GM21528 (cell line): ENCODE measurements at regions not wholly inside any gene's neighbourhood (a gene's known extent, or its start where the extent isn't known, plus 50 kb on each side); places are given as distances from the start of the nearest gene placed in this dataset.

Experiments used
- ATAC-seq: cut with Tn5 transposase; IDR thresholded peaks from one replicate; pipeline ENCODE4 v1.9.1; 2021; ENCODE audit warnings: mild to moderate bottlenecking, moderate library complexity; ENCODE audit not compliant: unreplicated experiment, low FRiP score

DNA sequence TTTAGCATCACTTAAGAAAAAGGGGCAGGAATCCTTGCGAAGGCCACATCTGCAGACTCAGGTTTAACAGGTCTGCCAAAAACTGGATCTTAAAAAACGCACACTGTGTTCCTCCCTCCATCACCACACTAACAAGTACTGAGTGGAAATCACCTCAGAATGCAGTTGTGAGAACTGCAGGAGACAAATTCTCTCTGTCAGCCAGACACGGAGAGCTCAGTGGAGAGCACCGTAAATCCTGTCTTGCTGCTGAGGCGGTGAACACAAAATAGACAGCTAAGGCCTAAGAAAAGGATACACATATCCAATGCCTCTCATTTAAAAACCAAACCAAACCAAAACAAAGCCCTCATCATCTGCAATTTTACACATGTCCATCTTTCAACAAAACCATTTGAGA is 1287.6 kb downstream of the EFNB2 start:
- no peak for ATAC-seq

DNA sequence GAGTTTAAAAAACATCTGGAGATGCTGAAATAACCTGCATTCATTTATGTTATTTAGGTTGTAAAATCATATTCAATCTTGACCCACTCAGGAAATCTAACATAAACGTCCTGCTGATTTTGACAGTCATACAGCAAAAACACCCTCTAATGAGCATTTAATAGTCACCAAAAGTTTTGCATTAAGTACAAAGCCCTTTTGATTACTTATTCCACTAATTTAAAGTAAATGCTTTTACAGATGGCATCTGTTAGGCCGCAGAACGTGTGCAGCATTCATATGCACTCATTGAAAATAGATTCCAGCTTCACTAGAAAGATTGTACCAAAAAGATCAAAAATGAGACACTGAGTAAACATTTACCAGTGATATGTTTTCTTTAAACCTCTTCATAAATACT is 1295.1 kb downstream of the EFNB2 start:
- ATAC-seq = no peak

DNA sequence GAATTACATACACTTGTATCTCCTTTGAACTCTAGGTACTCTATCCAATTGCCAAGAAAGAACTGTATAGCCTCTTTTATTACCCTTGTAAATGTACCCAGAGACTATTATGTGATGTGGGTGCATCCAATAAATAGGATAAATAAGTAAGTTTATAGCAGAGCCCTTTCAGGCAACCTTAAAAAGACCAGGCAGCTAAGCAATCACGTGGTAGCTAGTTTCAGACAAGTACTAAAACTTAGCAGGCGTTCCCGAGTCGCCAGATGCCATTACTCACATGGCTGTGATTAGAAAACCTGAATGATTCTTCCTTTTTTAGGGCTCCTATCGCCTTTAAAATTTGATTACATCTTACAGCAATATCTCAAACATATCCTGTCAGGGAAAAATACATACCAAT is 1303.0 kb downstream of the EFNB2 start:
- no peak for ATAC-seq

DNA sequence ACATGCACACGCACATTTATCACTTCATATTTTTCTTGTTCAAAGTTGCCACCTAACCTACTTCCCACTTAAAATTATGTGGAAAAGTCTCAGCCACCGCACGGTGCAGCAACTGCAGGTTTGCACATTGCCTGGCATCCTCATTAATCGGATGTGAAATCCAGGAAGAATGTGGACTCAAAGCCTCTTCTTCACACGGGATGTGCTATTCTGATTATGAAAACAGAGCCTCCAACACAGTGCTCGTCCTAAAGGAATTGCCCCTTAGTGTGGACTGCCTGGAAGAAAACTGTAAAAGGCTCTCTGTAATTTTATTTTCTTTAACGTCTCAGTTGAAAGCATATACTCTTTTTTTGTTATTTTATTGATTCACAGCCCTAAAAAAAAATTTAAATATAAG is 1303.5 kb downstream of the EFNB2 start:
- ATAC-seq = no peak

DNA sequence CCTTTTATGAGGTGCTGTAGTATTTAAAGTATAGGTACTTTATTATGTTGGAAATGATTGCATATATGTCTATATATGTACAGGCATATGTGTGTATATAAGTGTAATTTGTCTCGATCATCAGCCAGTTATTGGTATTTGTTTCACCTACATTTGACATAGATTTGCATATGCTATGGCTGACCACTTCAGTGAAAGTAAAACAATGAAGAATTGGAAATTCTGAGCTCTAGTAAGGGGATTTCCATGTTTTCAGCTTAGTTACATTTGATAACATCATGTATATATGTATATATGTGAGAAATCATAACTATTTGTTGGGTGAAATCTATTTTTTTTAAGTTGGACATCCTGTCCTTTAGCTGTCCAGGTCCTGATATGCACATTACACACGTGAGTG is 1303.9 kb downstream of the EFNB2 start:
- ATAC-seq = no peak

DNA sequence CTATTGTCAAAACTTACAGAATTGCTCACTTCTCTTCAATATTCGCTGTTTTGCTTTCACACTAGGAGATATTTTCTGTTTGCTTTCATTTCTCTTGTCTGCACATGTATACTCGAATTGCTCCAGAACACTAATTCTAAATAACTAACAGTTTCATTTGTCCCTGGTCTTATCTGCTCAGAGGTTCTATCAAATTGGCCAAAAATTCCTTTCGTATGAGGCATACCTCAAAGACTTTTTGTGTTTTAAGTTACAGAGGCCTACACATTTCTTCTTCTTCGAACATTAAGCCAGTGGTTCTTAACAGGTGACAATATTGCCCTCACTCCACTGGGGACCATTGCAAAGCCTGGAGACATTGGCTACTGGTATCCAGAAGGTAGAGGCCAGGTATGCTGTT is 1314.6 kb downstream of the EFNB2 start:
- ATAC-seq = no peak

DNA sequence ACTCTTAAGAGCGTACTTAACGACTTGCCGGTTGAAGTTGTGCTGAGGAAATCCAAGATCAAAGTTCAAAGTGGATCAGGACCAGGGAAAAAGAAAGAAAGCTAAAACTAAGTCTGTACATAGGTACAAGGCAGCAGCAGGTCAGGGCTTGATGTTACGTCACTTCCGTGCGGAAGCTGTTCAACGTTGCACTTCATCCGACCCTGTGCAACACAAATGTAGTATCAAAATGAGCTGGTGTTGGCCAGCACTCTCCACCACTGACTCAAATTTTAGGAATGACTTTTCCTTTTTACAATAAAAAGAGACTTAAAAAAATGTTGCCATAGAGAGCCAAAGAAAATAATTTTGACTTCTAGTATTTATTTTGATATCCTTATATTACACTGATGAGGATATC is 1315.4 kb downstream of the EFNB2 start:
- ATAC-seq = no peak

DNA sequence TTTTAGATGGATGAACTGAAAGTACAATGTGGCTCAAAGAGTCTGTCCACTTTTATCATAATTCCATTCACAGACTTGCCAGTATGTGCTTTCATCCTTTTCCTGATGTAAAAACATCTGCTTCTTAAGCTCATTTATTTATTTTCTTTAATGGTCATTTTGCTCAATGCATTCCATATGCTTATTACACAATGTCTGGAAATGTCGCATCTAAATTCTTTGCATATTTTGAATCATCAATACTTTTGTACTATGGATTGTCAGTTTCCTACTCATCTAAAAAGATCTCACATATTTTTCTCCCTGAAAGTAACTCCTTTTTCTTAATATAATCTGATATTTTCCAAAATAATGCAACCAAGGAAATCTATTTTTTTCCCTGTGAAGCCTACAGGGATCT is 1315.8 kb downstream of the EFNB2 start:
- ATAC-seq = no peak

DNA sequence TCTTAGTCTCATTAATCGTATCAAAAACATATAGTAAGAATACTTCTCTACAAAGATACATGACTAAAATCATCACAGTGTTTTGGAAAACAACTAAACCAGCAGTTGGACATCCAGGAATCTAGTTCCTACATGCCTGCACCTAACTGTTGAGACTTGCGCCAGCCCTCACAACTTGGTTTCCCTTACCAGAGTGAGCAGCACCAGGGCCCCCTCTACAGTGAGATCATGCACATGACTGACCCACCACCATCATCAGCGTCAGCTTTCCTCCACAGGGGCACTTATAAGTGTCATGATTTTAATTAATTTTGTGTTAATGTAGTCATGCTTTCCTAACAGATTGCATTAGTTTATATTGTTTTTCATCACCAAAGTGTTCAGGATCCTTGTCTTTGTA is 1322.0 kb downstream of the EFNB2 start:
- no peak for ATAC-seq

DNA sequence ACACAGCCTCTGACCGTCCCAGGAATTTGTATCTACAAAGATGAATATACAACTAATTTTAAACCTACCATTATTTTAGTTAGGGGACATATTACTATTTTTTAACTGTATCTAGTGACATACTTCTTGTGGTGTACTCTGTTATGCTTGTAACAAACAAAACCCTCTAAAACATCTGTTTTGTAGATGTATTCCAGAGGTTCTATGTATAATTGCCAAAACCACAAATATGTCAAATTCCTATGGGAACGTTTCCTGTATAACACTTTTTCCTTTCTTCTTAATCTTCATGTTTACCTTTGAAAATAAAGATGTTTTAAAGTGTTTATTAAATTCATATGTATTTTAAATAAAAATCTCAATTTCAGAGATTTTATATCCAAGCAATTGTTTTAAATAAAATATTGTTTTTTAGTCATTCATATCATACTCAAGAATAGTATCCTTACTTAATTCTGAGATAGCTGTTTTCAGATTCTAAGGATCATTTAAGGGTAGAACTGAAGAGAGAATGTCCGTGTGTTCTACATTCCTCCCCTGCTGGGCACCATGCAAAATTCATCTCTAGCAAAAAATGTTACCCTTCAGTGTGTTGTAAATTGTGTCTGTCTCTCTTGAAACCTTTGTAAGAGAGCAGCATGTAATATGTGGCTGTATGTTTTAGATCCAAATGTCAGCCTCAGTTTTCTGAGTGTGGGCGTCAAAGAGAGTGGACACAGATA is 1327.7 kb downstream of the EFNB2 start:
- ATAC-seq = no peak

DNA sequence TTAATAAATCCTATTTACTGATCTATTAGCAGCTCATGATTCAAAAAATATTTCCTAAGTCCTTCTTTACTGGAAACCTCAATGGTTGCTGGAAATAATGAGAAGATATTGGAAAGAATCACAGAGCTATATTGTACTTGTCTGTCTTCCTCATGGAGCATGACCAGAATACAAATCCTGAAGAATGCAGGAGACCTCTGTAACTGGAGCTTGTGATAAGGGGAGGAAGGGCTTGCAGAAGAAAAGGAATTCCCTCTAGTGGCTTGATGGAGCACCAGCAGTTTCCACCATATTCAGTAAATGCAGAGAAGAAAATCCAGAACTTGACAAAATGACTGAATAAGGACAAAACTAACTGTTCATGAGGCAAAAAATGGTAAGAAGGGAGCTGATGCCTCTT is 1333.1 kb downstream of the EFNB2 start:
- no peak for ATAC-seq

DNA sequence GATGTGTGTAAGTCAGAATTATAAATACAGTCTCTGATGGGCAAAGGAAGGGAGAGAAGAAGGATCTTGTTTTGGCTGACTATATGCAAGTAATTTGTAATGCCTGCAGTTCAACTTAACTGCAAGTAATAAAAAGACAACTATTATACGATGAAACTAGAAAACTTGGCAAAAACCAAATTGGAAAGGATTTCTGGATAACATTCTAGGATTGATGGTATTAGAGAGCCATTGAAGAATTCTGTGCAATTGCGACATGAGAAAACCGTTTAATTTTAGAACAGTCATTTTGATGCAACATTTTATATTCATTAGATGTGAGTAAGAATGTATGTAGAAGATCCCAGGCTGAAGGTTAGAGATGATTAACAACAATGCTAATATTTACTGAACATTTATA is 1334.1 kb downstream of the EFNB2 start:
- no peak for ATAC-seq

DNA sequence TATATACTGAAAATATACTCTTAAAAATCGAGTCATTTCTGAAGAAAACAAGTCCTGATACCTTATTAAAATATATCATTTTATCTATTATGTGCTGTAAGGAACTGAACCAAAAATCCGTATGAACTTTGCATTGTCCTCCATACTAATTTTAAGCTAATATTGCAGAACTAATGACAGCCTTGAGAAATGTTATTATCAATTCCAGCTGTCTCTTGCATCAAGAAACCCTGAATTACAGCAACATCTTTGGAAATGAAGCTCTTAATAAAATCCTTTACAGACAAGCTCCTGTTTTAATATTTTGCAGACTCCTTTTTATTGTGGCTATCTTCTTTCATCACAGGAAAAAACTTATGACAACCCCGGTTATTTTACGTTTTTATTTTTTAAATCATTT is 1335.3 kb downstream of the EFNB2 start:
- no peak for ATAC-seq

DNA sequence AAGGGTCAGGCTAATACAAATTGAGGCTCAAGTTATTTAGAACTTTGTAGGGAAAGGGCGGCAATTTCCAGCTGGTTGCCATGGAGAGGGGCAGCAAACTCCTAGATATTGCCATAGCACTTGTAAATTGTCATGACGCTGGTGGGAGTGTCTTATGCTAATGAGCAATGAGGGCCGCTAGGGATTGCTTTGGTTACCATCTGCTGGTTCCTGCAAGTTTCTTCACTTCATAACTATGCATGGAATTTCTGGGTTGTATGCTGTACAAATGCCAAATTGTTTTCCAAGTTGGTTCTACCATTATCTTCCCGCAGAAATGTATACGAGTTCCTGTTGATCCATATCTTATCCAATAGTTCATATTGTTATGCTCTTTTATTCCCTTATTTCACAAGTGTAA is 1339.4 kb downstream of the EFNB2 start:
- ATAC-seq = no peak

DNA sequence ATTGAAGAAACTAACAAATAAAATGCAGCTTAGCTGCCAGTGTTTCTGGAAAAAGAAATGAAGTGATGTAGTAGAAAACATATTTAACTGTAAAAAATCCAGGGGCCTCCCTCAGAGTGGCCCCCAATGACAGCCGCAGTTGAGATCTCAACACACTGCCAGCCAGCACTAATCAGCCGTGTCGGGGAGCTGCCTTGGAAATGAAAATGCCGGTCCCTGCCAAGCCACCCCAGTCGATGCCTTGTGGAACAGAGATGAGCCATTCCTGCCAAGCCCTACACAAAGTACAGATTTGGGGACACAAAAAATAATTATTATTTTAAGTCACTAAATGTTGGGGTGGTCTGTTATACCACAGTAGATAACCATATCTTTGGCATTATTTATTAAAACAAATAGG is 1342.4 kb downstream of the EFNB2 start:
- no peak for ATAC-seq

DNA sequence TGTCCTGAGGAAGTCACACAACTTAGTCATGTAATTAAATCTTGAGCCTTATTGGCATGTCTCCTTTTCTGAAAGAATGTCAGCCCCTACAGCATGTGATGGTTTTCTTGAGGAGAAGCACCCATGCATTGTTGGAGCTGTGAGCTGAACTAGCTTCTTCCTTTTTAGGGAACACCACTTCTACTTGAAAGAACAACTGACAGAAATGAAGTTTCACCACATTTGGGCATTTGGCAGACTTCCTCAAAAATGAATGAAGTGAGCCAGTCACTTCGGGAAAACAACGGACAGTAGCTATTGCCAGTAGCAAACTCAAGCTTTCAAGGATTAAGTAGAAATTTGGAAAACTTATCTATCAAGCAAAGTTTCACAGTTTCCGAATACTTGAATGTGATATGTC is 1351.3 kb downstream of the EFNB2 start:
- ATAC-seq = no peak

DNA sequence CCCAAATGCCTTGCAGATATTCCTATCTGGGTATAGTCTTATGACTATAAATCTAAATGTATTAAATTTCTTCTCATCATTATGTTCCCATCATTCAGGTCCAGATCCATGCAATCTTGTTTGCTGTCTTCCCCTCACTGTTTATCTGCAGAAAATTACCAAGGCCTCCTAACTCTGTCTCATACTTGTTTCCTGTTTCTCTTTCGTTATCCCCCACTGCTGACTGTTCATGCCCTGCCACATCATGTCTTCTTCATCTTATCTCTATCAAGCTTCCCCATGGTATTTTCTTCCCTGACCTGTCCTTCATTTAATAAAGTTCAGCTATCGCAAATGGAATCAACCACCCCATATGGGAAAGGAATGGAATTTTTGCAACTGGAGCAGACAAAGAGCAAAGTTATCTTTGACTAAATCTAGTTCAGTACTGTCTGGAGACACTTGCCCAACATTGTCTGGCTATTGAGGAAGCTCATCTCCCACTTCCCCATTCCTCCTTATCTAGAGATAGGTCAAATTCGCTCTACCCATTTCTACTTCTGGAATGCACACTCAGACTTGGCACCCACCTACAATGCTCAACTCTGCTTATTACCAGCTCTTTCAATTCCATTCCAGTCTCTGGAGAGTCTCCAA is 1358.1 kb downstream of the EFNB2 start:
- ATAC-seq = no peak

DNA sequence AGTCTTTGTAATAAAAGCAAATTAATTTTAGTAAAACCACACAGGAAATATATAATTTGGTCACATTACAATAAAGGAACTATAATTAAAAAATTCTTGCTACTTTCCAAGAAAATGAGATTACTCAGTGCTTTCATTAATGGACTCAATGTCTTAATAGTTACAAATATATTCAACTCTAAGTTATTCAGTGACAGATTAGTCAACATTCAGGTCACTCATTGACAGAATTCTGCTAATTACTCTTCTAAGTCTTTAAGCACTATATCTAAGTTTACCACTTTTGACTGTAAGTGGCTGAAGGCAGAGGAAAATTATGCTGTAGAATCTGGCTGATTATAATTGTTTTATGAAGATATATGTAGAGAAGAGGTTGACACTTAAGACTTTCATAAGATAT is 1365.0 kb downstream of the EFNB2 start:
- no peak for ATAC-seq

DNA sequence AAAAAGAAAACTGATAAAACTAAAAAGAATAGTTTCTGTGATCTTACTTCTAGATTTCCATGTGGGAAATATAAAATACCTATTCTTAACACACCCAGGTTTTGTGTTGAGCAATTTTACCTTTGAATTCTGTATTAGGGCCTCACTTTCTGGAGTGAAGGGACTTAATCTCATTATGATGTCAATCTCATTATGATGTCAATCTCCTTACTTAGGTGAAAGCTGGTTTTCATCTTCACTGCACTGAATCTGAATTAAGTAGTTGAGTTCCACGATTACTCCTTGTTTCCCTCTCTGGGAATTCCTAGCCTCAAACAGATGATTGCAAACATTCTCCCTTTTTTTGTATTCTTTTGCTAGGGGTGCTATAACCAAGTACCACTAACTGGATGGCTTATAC is 1367.2 kb downstream of the EFNB2 start:
- ATAC-seq = no peak

DNA sequence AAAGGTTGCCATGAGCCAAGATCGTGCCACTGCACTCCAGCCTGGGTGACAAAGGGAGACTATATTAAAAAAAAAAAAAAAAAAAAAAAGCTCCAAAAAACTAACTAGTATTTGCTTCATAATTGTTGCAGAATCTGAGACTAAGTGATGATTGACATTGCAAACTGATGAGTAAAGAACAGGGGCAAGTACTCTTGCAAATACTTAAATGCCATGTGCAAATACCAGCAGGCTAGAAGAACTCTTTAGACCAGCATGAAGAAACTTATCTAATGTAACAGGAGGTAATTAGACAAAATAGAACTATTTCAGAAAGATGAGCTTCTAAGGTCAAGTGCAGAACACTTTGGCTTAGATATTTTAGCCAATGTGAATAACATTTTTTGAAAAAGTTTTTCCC is 1368.1 kb downstream of the EFNB2 start:
- no peak for ATAC-seq

DNA sequence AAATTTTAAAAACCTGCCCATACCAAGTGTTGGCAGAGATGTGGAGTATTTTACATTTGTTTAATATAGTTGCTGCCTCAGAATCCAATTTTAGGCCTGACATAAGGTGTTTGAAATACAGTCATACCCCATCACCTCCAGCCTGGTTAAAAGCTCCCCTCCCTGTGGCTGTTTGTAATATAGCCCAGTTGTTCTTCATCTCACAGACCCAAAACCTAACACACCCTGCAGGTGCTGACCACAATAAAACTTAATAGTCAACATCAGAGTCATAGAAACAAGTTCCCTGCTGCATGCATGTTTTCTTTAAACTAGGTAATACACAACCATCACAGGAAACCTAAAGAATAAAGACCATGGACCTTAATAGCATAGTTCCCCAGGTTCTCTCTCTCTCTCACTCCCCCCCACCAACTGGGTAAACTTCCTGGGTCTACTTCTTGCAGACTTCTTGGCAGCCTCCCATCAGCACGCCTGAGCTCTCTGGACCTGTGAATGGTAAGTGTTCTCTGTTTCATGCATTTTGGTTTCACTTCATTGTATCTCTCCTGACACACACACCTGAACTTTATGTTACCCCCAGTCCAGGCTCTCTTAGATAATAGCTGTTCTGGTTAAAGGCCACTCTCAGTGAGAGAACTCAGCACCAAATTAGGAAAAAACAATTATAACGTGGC is 1369.9 kb downstream of the EFNB2 start:
- peak; percentile 86 for ATAC-seq

DNA sequence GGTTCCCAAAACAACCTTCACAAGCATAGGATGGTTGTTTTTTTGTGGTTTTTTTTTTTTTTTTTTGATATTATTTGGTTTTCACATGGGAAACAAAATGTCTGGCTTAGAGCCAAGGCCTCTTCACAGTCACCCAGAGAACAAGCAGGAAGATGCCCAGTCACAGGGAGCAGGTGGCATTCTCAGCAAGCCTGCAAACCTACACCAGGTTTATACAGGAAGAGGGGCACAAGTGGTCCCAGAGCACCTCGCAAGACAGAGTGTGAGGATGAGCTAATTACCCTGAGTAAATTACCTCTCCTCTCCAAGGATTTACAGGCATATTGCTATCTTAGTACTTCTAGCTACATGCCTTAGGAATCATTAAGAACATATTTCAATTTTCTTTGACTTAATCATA is 1375.6 kb downstream of the EFNB2 start:
- no peak for ATAC-seq
